MCF 10A (cell line): ENCODE measurements at regions not wholly inside any gene's neighbourhood (a gene's known extent, or its start where the extent isn't known, plus 50 kb on each side); places are given as distances from the start of the nearest gene placed in this dataset.
A peak's percentile ranks its signal among the peaks of the same experiment; 100 is the strongest.
"Not testable (repeated sequence)": the region's sequence is repeated elsewhere in the genome, so short reads cannot be mapped to it uniquely, and the experiment has no call there.

ENCODE experiments used
- BruUV-seq: library from RNA; stranded (reverse); fragments of 400-500 nt; replicated peaks from 2 replicates; lab custom pipeline; 2021; lab: Mats Ljungman, UMichigan
- CTCF ChIA-PET: fragments of 300-600 bp; sonication (Branson Sonifier 250); formaldehyde crosslinking; extraction: SDS; loops from one replicate; lab custom pipeline; 2021; ENCODE audit warnings: antibody characterized with exemption, inconsistent platforms; lab: Yijun Ruan, JAX
- POLR2A ChIA-PET: fragments of 300-600, 350-650 bp; sonication (Branson Sonifier 250); formaldehyde crosslinking; extraction: SDS; loops from one replicate; lab custom pipeline; 2020; ENCODE audit warnings: antibody characterized with exemption, inconsistent platforms; lab: Yijun Ruan, JAX
- DNase-seq: peaks from one replicate; pipeline ENCODE4 v3.0.0-alpha.2; 2018; ENCODE audit not compliant: unreplicated experiment
- H3K27ac Mint-ChIP-seq: one replicate; pipeline ENCODE4 v1.8.0; 2022; ENCODE audit warnings: mild to moderate bottlenecking, low read depth, mixed read lengths; ENCODE audit not compliant: unreplicated experiment
- H3K27me3 Mint-ChIP-seq: one replicate; pipeline ENCODE4 v1.8.0; 2022; ENCODE audit warnings: mixed read lengths; ENCODE audit not compliant: insufficient read depth, unreplicated experiment
- H3K36me3 Mint-ChIP-seq: one replicate; pipeline ENCODE4 v1.8.0; 2022; ENCODE audit warnings: mild to moderate bottlenecking, moderate library complexity, mixed read lengths; ENCODE audit not compliant: insufficient read depth, unreplicated experiment
- H3K4me1 Mint-ChIP-seq: one replicate; pipeline ENCODE4 v1.8.0; 2022; ENCODE audit warnings: mixed read lengths; ENCODE audit not compliant: insufficient read depth, unreplicated experiment
- H3K4me3 Mint-ChIP-seq: one replicate; pipeline ENCODE4 v1.8.0; 2022; ENCODE audit warnings: mild to moderate bottlenecking, moderate library complexity, mixed read lengths; ENCODE audit not compliant: unreplicated experiment
- H3K9me3 Mint-ChIP-seq: one replicate; pipeline ENCODE4 v1.8.0; 2022; ENCODE audit warnings: mixed read lengths; ENCODE audit not compliant: unreplicated experiment
- CTCF ChIP-seq: fragments of 200-600 bp; IDR thresholded peaks from one replicate; pipeline ENCODE4 v1.8.0; 2022; ENCODE audit warnings: antibody characterized with exemption, mild to moderate bottlenecking; ENCODE audit not compliant: unreplicated experiment
- intact Hi-C: fragments of 100-400 bp; cut with micrococcal nuclease; formaldehyde crosslinking; loops from 2 replicates; pipeline ENCODE4 v1.14.1; 2022

GRCh38 chr17:27197505-27197904 lies 96.4 kb upstream of the WSB1 start:
- TF ChIP-seq CTCF, result peak; percentile 26
- H3K27me3 Mint-ChIP-seq, BruUV-seq, H3K9me3 Mint-ChIP-seq, H3K4me3 Mint-ChIP-seq, H3K4me1 Mint-ChIP-seq, H3K36me3 Mint-ChIP-seq, H3K27ac Mint-ChIP-seq: not testable (repeated sequence)
- peak; percentile 35 for DNase-seq
- ChIA-PET CTCF (interaction anchor here (0.6 to 7.1 kb wide), 6 partner anchors 9 to 403 kb away, joined by 3 to 28 read pairs (median 4); no protein-coding TSS in a partner anchor), POLR2A (interaction anchor here (0.6 to 1.3 kb wide), 3 partner anchors 11 to 135 kb away, joined by 3 to 5 read pairs (median 3); no protein-coding TSS in a partner anchor)
- intact Hi-C loops, result loop anchor here (2.0 to 10.0 kb wide), 2 partner anchors 135 to 457 kb away; no protein-coding TSS in a partner anchor

- H3K4me1 Mint-ChIP-seq, result no peaks in the 10 kb centered on the region
- H3K4me3 Mint-ChIP-seq, result no peak overlapping the region
- intact Hi-C loops, result loop anchor here (10.0 kb wide), 1 partner anchor 455 kb away; no protein-coding TSS in a partner anchor
- no peak overlapping the region for H3K27ac Mint-ChIP-seq
- H3K9me3 Mint-ChIP-seq, result no peaks in the 10 kb centered on the region
- no TSS peak for BruUV-seq
- ChIA-PET CTCF (interaction anchor here (0.6 to 7.1 kb wide), 4 partner anchors 37 to 479 kb away, joined by 3 to 28 read pairs (median 5); no protein-coding TSS in a partner anchor), POLR2A (no interaction called here)
- no peak for DNase-seq
- H3K36me3 Mint-ChIP-seq, result no peaks in the 10 kb centered on the region
- TF ChIP-seq CTCF, result no peak
- no peaks in the 10 kb centered on the region for H3K27me3 Mint-ChIP-seq
Observed at GRCh38 chr17:27199948-27200347, 94.0 kb upstream of the WSB1 start.

GRCh38 chr17:27200476-27200875 lies 93.4 kb upstream of the WSB1 start:
- no peak for TF ChIP-seq CTCF
- no peaks in the 10 kb centered on the region for H3K27me3 Mint-ChIP-seq
- no peak overlapping the region for H3K4me3 Mint-ChIP-seq
- ChIA-PET POLR2A (no interaction called here), CTCF (interaction anchor here (0.6 to 7.1 kb wide), 3 partner anchors 37 to 479 kb away, joined by 3 to 28 read pairs (median 7); no protein-coding TSS in a partner anchor)
- no peaks in the 10 kb centered on the region for H3K36me3 Mint-ChIP-seq
- intact Hi-C loops, result no loop called here
- no peak for DNase-seq
- no peaks in the 10 kb centered on the region for H3K4me1 Mint-ChIP-seq
- no peaks in the 10 kb centered on the region for H3K9me3 Mint-ChIP-seq
- no TSS peak for BruUV-seq
- H3K27ac Mint-ChIP-seq, result no peak overlapping the region

- Mint-ChIP-seq H3K4me1 (peaks cover 13% of the 10 kb centered on the region), H3K4me3 (no peak overlapping the region), H3K27me3 (no peaks in the 10 kb centered on the region), H3K36me3 (no peaks in the 10 kb centered on the region), H3K9me3 (no peaks in the 10 kb centered on the region), H3K27ac (no peak overlapping the region)
- DNase-seq, result no peak
- ChIA-PET CTCF (interaction anchor here (1.0 kb wide), 1 partner anchor 396 kb away, joined by 4 read pairs; no protein-coding TSS in a partner anchor), POLR2A (interaction anchor here (1.2 to 1.4 kb wide), 2 partner anchors 10 to 91 kb away, joined by 3 to 5 read pairs; partner anchors contain the start of gene WSB1)
- BruUV-seq, result no TSS peak
- no peak for TF ChIP-seq CTCF
- intact Hi-C loops, result no loop called here
Observed at GRCh38 chr17:27203241-27203640, 90.7 kb upstream of the WSB1 start.
